Loucy (cell line): ENCODE measurements at regions not wholly inside any gene's neighbourhood (a gene's known extent, or its start where the extent isn't known, plus 50 kb on each side); places are given as distances from the start of the nearest gene placed in this dataset.

Source experiments
- CTCF ChIP-seq: fragments of 200-600 bp; sonication (generic); conservative IDR thresholded peaks from 2 replicates; pipeline ENCODE4 v1.5.1; 2014; ENCODE audit warnings: mild to moderate bottlenecking, antibody characterized with exemption, low read length
- EZH2phosphoT487 ChIP-seq: fragments of 200-600 bp; IDR thresholded peaks from 2 replicates; pipeline ENCODE4 v1.6.1; 2018; ENCODE audit warnings: antibody characterized with exemption, mild to moderate bottlenecking, moderate library complexity, borderline replicate concordance

GRCh38 chr4:153116291-153116680 is 88.0 kb upstream of the TRIM2 start:
- no peak for TF ChIP-seq CTCF
- no peak for TF ChIP-seq EZH2phosphoT487
